SIG-M5 (cell line): ENCODE measurements at regions not wholly inside any gene's neighbourhood (a gene's known extent, or its start where the extent isn't known, plus 50 kb on each side); places are given as distances from the start of the nearest gene placed in this dataset.
"Not testable (repeated sequence)": the region's sequence is repeated elsewhere in the genome, so short reads cannot be mapped to it uniquely, and the experiment has no call there.

Experiments
- DNase-seq: peaks from one replicate; lab custom pipeline; 2025; lab: John Stamatoyannopoulos, UW

GRCh38 chr12:76292891-76293290 lies 55.3 kb downstream of the BBS10 start:
- not testable (repeated sequence) for DNase-seq

GRCh38 chr12:76292305-76292704 lies 55.9 kb downstream of the BBS10 start:
- not testable (repeated sequence) for DNase-seq

GRCh38 chr12:76290963-76291859 lies 57.0 kb downstream of the BBS10 start:
- DNase-seq = no peak

GRCh38 chr12:76288218-76288617 lies 60.0 kb downstream of the BBS10 start:
- DNase-seq = no peak

- DNase-seq = no peak
These were observed 63.1 kb downstream of the BBS10 start for GRCh38 chr12:76284816-76285750.

- DNase-seq = no peak
These were observed 65.5 kb downstream of the BBS10 start for GRCh38 chr12:76282744-76283143.

GRCh38 chr12:76277480-76277879 lies 70.7 kb downstream of the BBS10 start:
- no peak for DNase-seq

- no peak for DNase-seq
These were observed 71.6 kb downstream of the BBS10 start for GRCh38 chr12:76276499-76277151.

GRCh38 chr12:76275511-76276093 lies 72.6 kb downstream of the BBS10 start:
- no peak for DNase-seq

GRCh38 chr12:76274420-76275083 lies 73.7 kb downstream of the BBS10 start:
- no peak for DNase-seq

- DNase-seq = no peak
These were observed 75.9 kb downstream of the BBS10 start for GRCh38 chr12:76272287-76272686.

GRCh38 chr12:76270657-76271358 lies 77.4 kb downstream of the BBS10 start:
- no peak for DNase-seq

- no peak for DNase-seq
These were observed 79.9 kb downstream of the BBS10 start for GRCh38 chr12:76268267-76268666.

- no peak for DNase-seq
These were observed 81.4 kb downstream of the BBS10 start for GRCh38 chr12:76266797-76267196.

GRCh38 chr12:76265424-76266180 lies 82.6 kb downstream of the BBS10 start:
- DNase-seq = no peak

- DNase-seq = no peak
These were observed 83.6 kb downstream of the BBS10 start for GRCh38 chr12:76264611-76265012.

GRCh38 chr12:76263696-76264095 lies 84.5 kb downstream of the BBS10 start:
- DNase-seq = no peak

GRCh38 chr12:76260390-76260748 lies 87.8 kb downstream of the BBS10 start:
- DNase-seq = no peak

GRCh38 chr12:76259660-76260389 lies 88.4 kb downstream of the BBS10 start:
- no peak for DNase-seq
